ENCODE measurements at regions not wholly inside any gene's neighbourhood (a gene's known extent, or its start where the extent isn't known, plus 50 kb on each side); places are given as distances from the start of the nearest gene placed in this dataset.
A peak's percentile ranks its signal among the peaks of the same experiment; 100 is the strongest.

GRCh38 chr3:188060840-188061544 is 93.0 kb upstream of the LPP start:
- Histone ChIP-seq H3K9me3 (ENCODE audit: control insufficient read depth, insufficient read depth, low read length) (no peaks in the 10 kb centered on the region), H3K4me1 (ENCODE audit: control insufficient read depth, low read length) (peaks cover 42% of the 10 kb centered on the region), H3K36me3 (ENCODE audit: control insufficient read depth, low read length) (no peaks in the 10 kb centered on the region), H3F3A (ENCODE audit: control insufficient read depth, insufficient read depth) (no peaks in the 10 kb centered on the region), H4K20me1 (ENCODE audit: control insufficient read depth, insufficient read depth, low read depth, low read length) (no peaks in the 10 kb centered on the region), H3K9me2 (replicated peaks; ENCODE audit: control insufficient read depth, low read length) (no peaks in the 10 kb centered on the region), H3K27ac (ENCODE audit: low read depth, low read length) (no peak overlapping the region), H3K4me2 (ENCODE audit: low read length) (peak overlapping the region; percentile 31), H3K79me2 (ENCODE audit: control insufficient read depth, low read length) (no peaks in the 10 kb centered on the region), H3K27me3 (ENCODE audit: control insufficient read depth, low read length) (no peaks in the 10 kb centered on the region), H3K4me3 (ENCODE audit: low read length) (no peak overlapping the region)
- TF ChIP-seq CTCF (IDR thresholded peaks at IDR 0.05; ENCODE audit: low read depth, low read length, poor library complexity, severe bottlenecking) (peak; percentile 50), EZH2phosphoT487 (IDR thresholded peaks at IDR 0.05; ENCODE audit: borderline replicate concordance, low read length) (no peak)

DNA sequence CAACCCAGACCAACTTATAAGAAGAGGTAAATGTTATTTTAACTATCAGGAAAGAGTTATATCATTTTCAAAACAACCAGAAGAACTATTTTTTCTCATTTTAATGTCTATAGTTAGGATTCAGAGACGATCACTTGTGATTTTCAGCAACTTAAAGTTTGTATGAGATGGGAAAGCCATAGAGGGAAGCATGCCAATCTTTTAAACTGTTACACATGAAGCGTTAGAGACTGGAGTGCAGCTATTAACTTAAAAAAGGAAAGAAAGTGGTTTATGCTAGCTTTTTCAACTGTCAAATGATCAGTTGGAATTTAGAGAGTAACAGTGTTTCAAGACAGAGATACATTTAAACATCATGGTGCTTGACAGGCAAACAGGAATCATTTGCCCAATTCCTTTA is 91.7 kb upstream of the LPP start:
- no peak overlapping the region for H3K27ac ChIP-seq (ENCODE audit: low read depth, low read length)
- no peaks in the 10 kb centered on the region for H3K27me3 ChIP-seq (ENCODE audit: control insufficient read depth, low read length)
- H3F3A ChIP-seq (ENCODE audit: control insufficient read depth, insufficient read depth) = no peaks in the 10 kb centered on the region
- TF ChIP-seq EZH2phosphoT487 (IDR thresholded peaks at IDR 0.05; ENCODE audit: borderline replicate concordance, low read length) = no peak
- no peak overlapping the region for H3K4me2 ChIP-seq (ENCODE audit: low read length)
- no peaks in the 10 kb centered on the region for H4K20me1 ChIP-seq (ENCODE audit: control insufficient read depth, insufficient read depth, low read depth, low read length)
- H3K4me1 ChIP-seq (ENCODE audit: control insufficient read depth, low read length) = peaks cover 40% of the 10 kb centered on the region
- H3K79me2 ChIP-seq (ENCODE audit: control insufficient read depth, low read length) = no peaks in the 10 kb centered on the region
- H3K9me2 ChIP-seq (replicated peaks; ENCODE audit: control insufficient read depth, low read length) = no peaks in the 10 kb centered on the region
- H3K36me3 ChIP-seq (ENCODE audit: control insufficient read depth, low read length) = no peaks in the 10 kb centered on the region
- H3K9me3 ChIP-seq (ENCODE audit: control insufficient read depth, insufficient read depth, low read length) = no peaks in the 10 kb centered on the region
- no peak overlapping the region for H3K4me3 ChIP-seq (ENCODE audit: low read length)

DNA sequence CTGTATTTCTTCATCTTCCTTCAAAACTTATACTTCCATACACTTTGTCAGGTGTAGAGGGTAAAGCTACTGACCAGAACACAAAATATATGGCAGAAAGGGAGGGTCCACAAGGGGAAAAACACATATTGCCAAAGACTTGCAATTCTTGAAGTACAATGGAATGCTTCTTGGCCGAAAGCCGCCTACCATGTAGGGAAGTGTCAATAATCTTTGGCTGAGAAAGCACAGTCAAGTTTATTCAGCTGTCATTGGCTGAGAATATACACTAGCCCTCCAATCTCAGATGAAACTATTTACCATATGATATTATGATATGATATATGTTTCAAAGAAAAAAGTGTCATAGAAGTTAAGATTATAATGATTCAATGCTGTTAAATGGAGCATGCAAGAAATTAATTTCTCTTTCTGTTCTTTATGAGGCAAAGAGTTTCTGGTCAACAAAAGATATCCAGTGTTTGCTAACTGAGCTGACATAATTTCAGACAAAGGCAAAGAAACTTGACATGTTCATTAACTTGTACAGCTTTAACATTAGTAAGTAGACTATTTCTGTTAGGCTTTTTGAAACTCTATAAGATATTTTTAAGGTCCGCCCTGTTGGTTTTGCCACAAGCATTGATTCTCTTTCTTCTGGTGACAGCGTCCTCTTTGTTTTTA is 89.0 kb upstream of the LPP start:
- H3K4me3 ChIP-seq (ENCODE audit: low read length) = no peak overlapping the region
- H3K27me3 ChIP-seq (ENCODE audit: control insufficient read depth, low read length) = no peaks in the 10 kb centered on the region
- H3K9me2 ChIP-seq (replicated peaks; ENCODE audit: control insufficient read depth, low read length) = no peaks in the 10 kb centered on the region
- H3K9me3 ChIP-seq (ENCODE audit: control insufficient read depth, insufficient read depth, low read length) = no peaks in the 10 kb centered on the region
- H4K20me1 ChIP-seq (ENCODE audit: control insufficient read depth, insufficient read depth, low read depth, low read length) = no peaks in the 10 kb centered on the region
- peaks cover 32% of the 10 kb centered on the region for H3K4me1 ChIP-seq (ENCODE audit: control insufficient read depth, low read length)
- no peak overlapping the region for H3K4me2 ChIP-seq (ENCODE audit: low read length)
- no peak for TF ChIP-seq CTCF (IDR thresholded peaks at IDR 0.05; ENCODE audit: low read depth, low read length, poor library complexity, severe bottlenecking)
- TF ChIP-seq EZH2phosphoT487 (IDR thresholded peaks at IDR 0.05; ENCODE audit: borderline replicate concordance, low read length) = no peak
- no peaks in the 10 kb centered on the region for H3F3A ChIP-seq (ENCODE audit: control insufficient read depth, insufficient read depth)
- no peak overlapping the region for H3K27ac ChIP-seq (ENCODE audit: low read depth, low read length)
- H3K36me3 ChIP-seq (ENCODE audit: control insufficient read depth, low read length) = no peaks in the 10 kb centered on the region
- no peaks in the 10 kb centered on the region for H3K79me2 ChIP-seq (ENCODE audit: control insufficient read depth, low read length)

- Histone ChIP-seq H3K4me2 (ENCODE audit: low read length) (no peak overlapping the region), H3K4me3 (ENCODE audit: low read length) (no peak overlapping the region), H4K20me1 (ENCODE audit: control insufficient read depth, insufficient read depth, low read depth, low read length) (no peaks in the 10 kb centered on the region), H3K9me2 (replicated peaks; ENCODE audit: control insufficient read depth, low read length) (no peaks in the 10 kb centered on the region), H3K79me2 (ENCODE audit: control insufficient read depth, low read length) (no peaks in the 10 kb centered on the region), H3F3A (ENCODE audit: control insufficient read depth, insufficient read depth) (no peaks in the 10 kb centered on the region), H3K9me3 (ENCODE audit: control insufficient read depth, insufficient read depth, low read length) (no peaks in the 10 kb centered on the region), H3K4me1 (ENCODE audit: control insufficient read depth, low read length) (peaks cover 31% of the 10 kb centered on the region), H3K36me3 (ENCODE audit: control insufficient read depth, low read length) (no peaks in the 10 kb centered on the region), H3K27ac (ENCODE audit: low read depth, low read length) (no peak overlapping the region), H3K27me3 (ENCODE audit: control insufficient read depth, low read length) (no peaks in the 10 kb centered on the region)
- no peak for TF ChIP-seq CTCF (IDR thresholded peaks at IDR 0.05; ENCODE audit: low read depth, low read length, poor library complexity, severe bottlenecking)
- TF ChIP-seq EZH2phosphoT487 (IDR thresholded peaks at IDR 0.05; ENCODE audit: borderline replicate concordance, low read length) = no peak
Observed at GRCh38 chr3:188066141-188066540, 87.8 kb upstream of the LPP start.
